IMR-90 (cell line): ENCODE measurements at regions not wholly inside any gene's neighbourhood (a gene's known extent, or its start where the extent isn't known, plus 50 kb on each side); places are given as distances from the start of the nearest gene placed in this dataset.
"Not testable (repeated sequence)": the region's sequence is repeated elsewhere in the genome, so short reads cannot be mapped to it uniquely, and the experiment has no call there.

ENCODE experiments used
- CTCF ChIP-seq: conservative IDR thresholded peaks from 2 replicates; pipeline ENCODE4 v1.5.1; 2012; ENCODE audit warnings: mild to moderate bottlenecking, low read depth, low read length, improper control_type of control experiment
- POLR2A ChIP-seq: IDR thresholded peaks from 2 replicates; pipeline ENCODE4 v1.6.1; 2012; ENCODE audit warnings: mild to moderate bottlenecking, low read depth, low read length
- RCOR1 ChIP-seq: IDR thresholded peaks from 2 replicates; pipeline ENCODE4 v1.6.1; 2012; ENCODE audit warnings: mild to moderate bottlenecking, low read length, improper control_type of control experiment; ENCODE audit not compliant: insufficient replicate concordance

DNA sequence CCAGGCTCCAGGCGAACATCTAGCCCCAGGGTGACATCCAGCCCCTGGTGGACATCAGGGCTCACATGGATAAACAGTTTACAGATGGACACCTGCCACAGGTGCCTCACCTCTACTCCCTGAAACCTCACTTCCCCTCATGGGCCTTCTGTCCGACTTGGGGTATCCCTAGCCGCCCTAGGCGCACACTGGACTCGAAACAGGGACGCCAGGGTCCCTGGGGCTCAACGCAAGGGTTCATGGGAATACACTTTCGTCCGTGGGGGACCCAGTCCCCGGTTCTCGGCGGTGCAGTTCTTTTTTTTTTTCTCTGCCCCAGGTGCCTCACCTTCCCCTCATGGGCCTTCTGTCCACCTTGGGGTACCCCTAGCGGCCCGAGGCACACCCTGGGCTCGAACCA, 194.2 kb downstream of the POTEG start:
- not testable (repeated sequence) for TF ChIP-seq CTCF, RCOR1, POLR2A
